C4-2B (cell line): ENCODE measurements at regions not wholly inside any gene's neighbourhood (a gene's known extent, or its start where the extent isn't known, plus 50 kb on each side); places are given as distances from the start of the nearest gene placed in this dataset.

ENCODE experiments used
- CTCF ChIP-seq: fragments of 450-650 bp; conservative IDR thresholded peaks from 2 replicates; pipeline ENCODE4 v1.5.1; 2017; ENCODE audit warnings: mild to moderate bottlenecking
- ZFX ChIP-seq: fragments of 450-650 bp; IDR thresholded peaks from 2 replicates; pipeline ENCODE4 v1.6.1; 2017

- TF ChIP-seq CTCF (no peak), ZFX (no peak)
These were observed 170.8 kb upstream of the FBN2 start for GRCh38 chr5:128708841-128709240.
